Mesodermal cell (in vitro differentiated cells): ENCODE measurements at regions not wholly inside any gene's neighbourhood (a gene's known extent, or its start where the extent isn't known, plus 50 kb on each side); places are given as distances from the start of the nearest gene placed in this dataset.

Source experiments
- H3K27ac ChIP-seq: 2 replicates; pipeline ENCODE4 v1.7.0; 2013; ENCODE audit warnings: mild to moderate bottlenecking, low read depth, low read length, moderate library complexity; ENCODE audit not compliant: severe bottlenecking
- H3K36me3 ChIP-seq: 2 replicates; pipeline ENCODE4 v1.7.1; 2013; ENCODE audit warnings: mild to moderate bottlenecking, low read length, moderate library complexity; ENCODE audit not compliant: control insufficient read depth, insufficient read depth
- H3K4me1 ChIP-seq: one replicate; pipeline ENCODE4 v1.7.1; 2013; ENCODE audit warnings: mild to moderate bottlenecking, low read length; ENCODE audit not compliant: insufficient read depth, control insufficient read depth, poor library complexity, severe bottlenecking
- H3K4me3 ChIP-seq: 2 replicates; pipeline ENCODE4 v1.7.0; 2013; ENCODE audit warnings: low read length, control low read depth, mild to moderate bottlenecking; ENCODE audit not compliant: insufficient read depth, poor library complexity, severe bottlenecking; ENCODE audit errors: extremely low read depth
- H3K9me3 ChIP-seq: 2 replicates; pipeline ENCODE4 v1.7.1; 2013; ENCODE audit warnings: mild to moderate bottlenecking, low read length, moderate library complexity; ENCODE audit not compliant: control insufficient read depth
- WGBS, 2 experiments: methylation state at CpG; one replicate each; pipeline ENCODE4 v1.1.5; 2013; ENCODE audit warnings: missing lambda C conversion rate in 2 of 2; ENCODE audit not compliant: insufficient coverage in 2 of 2; 5-methylcytosine and 5-hydroxymethylcytosine counted together

- Histone ChIP-seq H3K27ac (no peak overlapping the region), H3K36me3 (no peaks in the 10 kb centered on the region), H3K9me3 (no peaks in the 10 kb centered on the region), H3K4me1 (peaks cover 25% of the 10 kb centered on the region), H3K4me3 (no peak overlapping the region)
- 100% methylated on average over 1 of the region's 1 CpG; no CpG with 5 or more reads in 1 of the 2 experiments for WGBS, 2 experiments
Measured at GRCh38 chr5:88940713-88941112, 57.7 kb upstream of the MEF2C start.

DNA sequence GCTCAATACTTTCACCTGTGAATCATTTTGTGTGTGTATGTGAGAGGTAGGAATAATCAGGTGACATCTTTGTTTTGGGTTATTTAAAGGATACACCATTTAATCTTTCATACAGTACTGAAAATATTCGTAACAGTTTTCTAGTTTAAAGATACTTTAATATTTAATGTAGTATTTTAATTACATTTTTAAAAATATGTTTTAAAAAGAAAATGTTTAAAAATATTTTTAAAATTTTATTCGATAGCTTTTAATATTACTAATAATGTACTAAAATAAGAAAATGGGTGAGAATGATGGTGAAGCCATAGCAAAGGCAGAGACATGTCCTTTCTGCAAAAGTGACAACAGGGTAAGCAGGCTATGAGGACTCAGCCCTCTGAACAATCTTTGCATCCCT is 56.3 kb upstream of the MEF2C start:
- H3K4me1 ChIP-seq: peaks cover 28% of the 10 kb centered on the region
- H3K27ac ChIP-seq: no peak overlapping the region
- no peaks in the 10 kb centered on the region for H3K9me3 ChIP-seq
- no peak overlapping the region for H3K4me3 ChIP-seq
- no CpG with 5 or more reads among the region's 2 CpGs for WGBS, 2 experiments
- H3K36me3 ChIP-seq: no peaks in the 10 kb centered on the region

- H3K27ac ChIP-seq: peak overlapping the region; percentile 54
Measured at GRCh38 chr5:88938488-88938887, 55.5 kb upstream of the MEF2C start.

GRCh38 chr5:88937406-88937805 is 54.4 kb upstream of the MEF2C start:
- 100% methylated on average over 3 to 4 of the region's 5 CpGs for WGBS, 2 experiments
- Histone ChIP-seq H3K27ac (no peak overlapping the region), H3K9me3 (no peaks in the 10 kb centered on the region), H3K4me1 (peaks cover 30% of the 10 kb centered on the region), H3K36me3 (no peaks in the 10 kb centered on the region), H3K4me3 (no peak overlapping the region)

More at GRCh38 chr5:88938488-88938887, 55.5 kb upstream of the MEF2C start:
- 65 to 89% methylated on average over 2 to 3 of the region's 3 CpGs for WGBS, 2 experiments
- Histone ChIP-seq H3K9me3 (no peaks in the 10 kb centered on the region), H3K4me1 (peaks cover 31% of the 10 kb centered on the region), H3K4me3 (no peak overlapping the region), H3K36me3 (no peaks in the 10 kb centered on the region)

GRCh38 chr5:88934439-88934838 is 51.5 kb upstream of the MEF2C start:
- Histone ChIP-seq H3K4me3 (no peak overlapping the region), H3K36me3 (no peaks in the 10 kb centered on the region), H3K4me1 (peaks cover 19% of the 10 kb centered on the region), H3K9me3 (no peaks in the 10 kb centered on the region), H3K27ac (peak overlapping the region; percentile 2)
- WGBS, 2 experiments: 89% methylated on average over 1 of the region's 3 CpGs; no CpG with 5 or more reads in 1 of the 2 experiments
